ENCODE measurements at regions not wholly inside any gene's neighbourhood (a gene's known extent, or its start where the extent isn't known, plus 50 kb on each side); places are given as distances from the start of the nearest gene placed in this dataset.

DNA sequence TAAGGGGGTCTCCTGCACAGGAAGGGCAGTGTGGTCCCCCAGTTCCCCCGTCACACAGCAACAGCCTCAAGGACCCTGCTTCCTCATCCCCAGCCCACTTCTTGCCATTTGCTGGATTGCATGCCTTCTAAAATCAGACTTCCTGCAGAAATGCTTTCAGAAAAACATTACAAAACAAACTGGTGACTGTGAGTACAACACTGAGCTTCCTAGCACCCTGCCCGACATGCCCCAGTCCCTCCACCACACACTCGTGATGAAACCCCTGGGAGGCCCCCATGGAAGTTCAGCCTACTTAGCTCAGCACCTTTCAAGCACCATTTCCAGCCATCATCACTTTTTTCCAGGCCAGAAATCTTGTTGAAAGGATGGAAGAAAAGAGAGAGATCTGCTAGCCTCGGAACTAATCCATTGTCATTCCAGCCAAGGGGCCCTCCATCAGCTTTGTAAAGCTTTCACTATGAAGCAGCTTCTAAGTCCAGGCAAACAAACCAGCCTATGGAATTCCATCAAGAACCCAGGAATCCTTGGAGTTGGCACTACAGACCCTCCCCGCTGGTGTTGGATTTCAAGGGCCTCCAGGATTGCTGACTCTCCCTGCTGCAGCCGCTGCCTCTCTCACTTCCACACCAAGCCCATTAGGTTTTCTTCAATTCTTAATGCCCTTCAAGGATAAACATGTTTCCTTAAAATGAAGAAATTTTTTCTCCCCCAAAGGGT lies 114.6 kb downstream of the C5orf15 start:
- TF ChIP-seq SP1 (IDR thresholded peaks at IDR 0.05), result no peak
- no peak for TF ChIP-seq L3MBTL2 (conservative IDR thresholded peaks at IDR 0.05)
- TF ChIP-seq FOXM1 (IDR thresholded peaks at IDR 0.05; ENCODE audit: borderline replicate concordance), result no peak
- no peak for TF ChIP-seq BHLHE40 (IDR thresholded peaks at IDR 0.05; ENCODE audit: borderline replicate concordance)

Data from HEK293T (cell line).